ENCODE measurements at regions not wholly inside any gene's neighbourhood (a gene's known extent, or its start where the extent isn't known, plus 50 kb on each side); places are given as distances from the start of the nearest gene placed in this dataset.

- H3K36me3 ChIP-seq, result no peaks in the 10 kb centered on the region
- no peaks in the 10 kb centered on the region for H3K27me3 ChIP-seq
- intact Hi-C loops (cut with DNase I; ENCODE audit: low total_unique reads), result loop anchor here (5.0 kb wide), 1 partner anchor 161 kb away; no protein-coding TSS in a partner anchor
- H3K4me1 ChIP-seq, result peaks cover 11 to 83% (median 75%) of the 10 kb centered on the region in 4 donors
- peak overlapping the region; percentile 90 to 93 for H3K27ac ChIP-seq
- DNase-seq, result peak in 1 of 2 donors; percentile 21
- H3K4me3 ChIP-seq, result peak overlapping the region; percentile 49 to 56
- TF ChIP-seq CTCF (IDR thresholded peaks at IDR 0.05), result no peak
- H3K9me3 ChIP-seq, result no peaks in the 10 kb centered on the region
Observed at GRCh38 chr9:129321286-129322021, 143.4 kb upstream of the IER5L start.

- peak overlapping the region; percentile 49 to 56 for H3K4me3 ChIP-seq
- no peaks in the 10 kb centered on the region for H3K36me3 ChIP-seq
- H3K27me3 ChIP-seq, result no peaks in the 10 kb centered on the region
- intact Hi-C loops (cut with DNase I; ENCODE audit: low total_unique reads), result loop anchor here (5.0 kb wide), 1 partner anchor 162 kb away; no protein-coding TSS in a partner anchor
- H3K4me1 ChIP-seq, result peaks cover 13 to 90% (median 82%) of the 10 kb centered on the region in 4 donors
- DNase-seq, result peak; percentile 82 to 88
- peak overlapping the region; percentile 90 to 93 for H3K27ac ChIP-seq
- H3K9me3 ChIP-seq, result no peaks in the 10 kb centered on the region
- TF ChIP-seq CTCF (IDR thresholded peaks at IDR 0.05), result no peak
Observed at GRCh38 chr9:129320575-129321285, 142.7 kb upstream of the IER5L start.

DNA sequence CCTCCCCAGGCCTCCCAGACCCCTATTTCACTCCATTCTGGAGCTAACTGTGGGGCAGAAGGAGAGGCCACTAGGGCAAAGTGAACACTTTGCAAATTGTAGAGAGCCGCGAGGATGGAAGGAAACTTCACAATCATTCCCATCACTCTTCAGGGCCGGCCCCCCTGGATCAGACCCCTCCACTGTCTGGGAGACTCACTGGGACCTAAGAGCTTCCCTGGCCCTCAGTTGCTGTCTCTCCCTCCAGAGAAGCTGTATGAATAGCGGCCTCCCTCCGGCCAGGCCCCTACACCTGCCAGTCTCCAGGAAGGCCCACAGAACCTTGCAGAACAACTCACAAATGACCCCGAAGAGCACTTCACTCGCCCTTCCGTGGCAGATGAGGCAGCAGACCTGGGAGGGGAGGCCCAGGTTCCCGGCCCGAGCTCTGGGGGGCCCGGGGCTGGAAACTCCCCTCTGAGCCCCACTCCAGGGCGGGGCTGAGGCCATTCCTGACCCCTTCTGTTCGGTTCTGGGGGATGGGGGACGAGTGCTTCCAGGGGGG, 141.9 kb upstream of the IER5L start:
- intact Hi-C loops (cut with DNase I; ENCODE audit: low total_unique reads), result loop anchor here (5.0 to 10.0 kb wide), 4 partner anchors 65 to 285 kb away; partner anchors contain the start of gene IER5L
- DNase-seq, result peak; percentile 20 to 70

DNA sequence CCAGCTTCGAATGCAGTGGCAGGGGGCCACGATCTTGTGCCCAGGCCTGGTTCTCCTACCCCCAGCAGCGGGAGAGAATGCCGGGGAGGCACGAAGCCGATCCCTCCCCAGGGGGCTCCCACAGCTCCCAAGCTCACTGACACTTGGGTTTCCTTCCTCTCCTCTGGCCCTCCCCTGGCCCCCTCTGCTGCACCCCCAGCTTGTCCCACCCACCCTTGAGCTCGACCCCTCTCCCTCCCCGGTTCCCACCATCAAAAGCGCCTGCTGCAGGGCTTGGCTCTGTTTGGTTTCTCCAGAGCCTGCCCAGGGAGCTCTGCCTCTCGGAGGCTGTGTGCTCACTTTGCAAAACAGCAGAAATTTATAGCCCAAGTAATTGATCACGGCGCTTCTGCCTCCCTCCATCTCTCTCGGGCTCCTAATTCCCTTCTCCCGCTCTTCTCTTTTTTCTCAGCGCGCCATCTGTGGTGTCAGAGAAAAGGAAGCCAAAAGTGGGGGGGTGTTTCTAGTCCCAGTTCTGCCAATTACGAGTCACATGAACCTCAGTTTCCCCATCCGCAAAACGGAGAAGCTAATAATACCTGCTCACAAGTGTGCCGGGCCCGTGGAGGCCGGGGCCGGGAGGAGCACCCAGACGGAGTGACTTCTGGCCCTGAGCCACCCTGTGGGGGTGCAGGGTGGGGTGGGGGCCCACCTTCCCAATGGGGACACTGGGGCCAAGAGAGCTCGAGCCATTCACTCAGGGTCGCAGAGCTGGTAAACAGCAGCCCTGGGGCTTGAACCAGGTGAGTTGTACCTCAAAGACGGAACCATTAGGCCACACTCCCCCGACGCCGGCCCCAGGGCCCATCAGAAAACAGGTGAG, 141.2 kb upstream of the IER5L start:
- peaks cover 19 to 98% (median 94%) of the 10 kb centered on the region in 4 donors for H3K4me1 ChIP-seq
- H3K9me3 ChIP-seq, result no peaks in the 10 kb centered on the region
- no peaks in the 10 kb centered on the region for H3K36me3 ChIP-seq
- TF ChIP-seq CTCF (IDR thresholded peaks at IDR 0.05), result no peak
- H3K27ac ChIP-seq, result peak overlapping the region; percentile 90 to 93
- intact Hi-C loops (cut with DNase I; ENCODE audit: low total_unique reads), result loop anchor here (5.0 to 10.0 kb wide), 3 partner anchors 65 to 285 kb away; partner anchors contain the start of gene IER5L
- H3K4me3 ChIP-seq, result no peak overlapping the region
- peak in 1 of 2 donors; percentile 69 for DNase-seq
- H3K27me3 ChIP-seq, result no peaks in the 10 kb centered on the region

More for the DNA sequence above, 141.9 kb upstream of the IER5L start:
- Histone ChIP-seq H3K27me3 (no peaks in the 10 kb centered on the region), H3K4me1 (peaks cover 19 to 97% (median 89%) of the 10 kb centered on the region in 4 donors), H3K36me3 (no peaks in the 10 kb centered on the region), H3K4me3 (peak overlapping the region; percentile 49 to 56), H3K9me3 (no peaks in the 10 kb centered on the region), H3K27ac (peak overlapping the region; percentile 90 to 93)
- no peak for TF ChIP-seq CTCF (IDR thresholded peaks at IDR 0.05)

Data from tibial artery (tissue), 4 donors.